ENCODE measurements at regions not wholly inside any gene's neighbourhood (a gene's known extent, or its start where the extent isn't known, plus 50 kb on each side); places are given as distances from the start of the nearest gene placed in this dataset.

GRCh38 chr13:102933523-102933922 is 87.7 kb downstream of the ERCC5 start:
- no peak for DNase-seq

GRCh38 chr13:102933122-102933521 is 87.3 kb downstream of the ERCC5 start:
- no peak for DNase-seq

GRCh38 chr13:102932331-102932730 is 86.5 kb downstream of the ERCC5 start:
- DNase-seq, result no peak

- no peak for DNase-seq
Measured at GRCh38 chr13:102930566-102930965, 84.7 kb downstream of the ERCC5 start.

- DNase-seq, result no peak
Measured at GRCh38 chr13:102928941-102929675, 83.3 kb downstream of the ERCC5 start.

All from MV-4-11 (cell line).